EL (cell line): ENCODE measurements at regions not wholly inside any gene's neighbourhood (a gene's known extent, or its start where the extent isn't known, plus 50 kb on each side); places are given as distances from the start of the nearest gene placed in this dataset.

ENCODE experiments used
- DNase-seq: peaks from one replicate; pipeline ENCODE4 v3.0.0-alpha.2; 2016

- DNase-seq = no peak
Observed at GRCh38 chr14:83384253-83384652, 1850.6 kb upstream of the SEL1L start.

GRCh38 chr14:83395321-83395720 lies 1861.7 kb upstream of the SEL1L start:
- no peak for DNase-seq

- DNase-seq = no peak
Observed at GRCh38 chr14:83416476-83416875, 1882.8 kb upstream of the SEL1L start.

- no peak for DNase-seq
Observed at GRCh38 chr14:83419420-83419819, 1885.8 kb upstream of the SEL1L start.

- DNase-seq = no peak
Observed at GRCh38 chr14:83421711-83422110, 1888.1 kb upstream of the SEL1L start.

GRCh38 chr14:83425138-83425537 lies 1891.5 kb upstream of the SEL1L start:
- DNase-seq = peak; percentile 86

GRCh38 chr14:83425706-83426105 lies 1892.1 kb upstream of the SEL1L start:
- DNase-seq = peak; percentile 38

GRCh38 chr14:83433618-83434017 lies 1900.0 kb upstream of the SEL1L start:
- peak; percentile 24 for DNase-seq

GRCh38 chr14:83441801-83442200 lies 1908.1 kb upstream of the SEL1L start:
- DNase-seq = no peak

- DNase-seq = no peak
Observed at GRCh38 chr14:83455561-83455960, 1921.9 kb upstream of the SEL1L start.

GRCh38 chr14:83461521-83461920 lies 1927.9 kb upstream of the SEL1L start:
- DNase-seq = no peak

- DNase-seq = no peak
Observed at GRCh38 chr14:83462759-83463158, 1929.1 kb upstream of the SEL1L start.

GRCh38 chr14:83463500-83464098 lies 1929.9 kb upstream of the SEL1L start:
- DNase-seq = peak; percentile 74

GRCh38 chr14:83467811-83468210 lies 1934.2 kb upstream of the SEL1L start:
- peak; percentile 31 for DNase-seq

- peak; percentile 23 for DNase-seq
Observed at GRCh38 chr14:83470466-83470865, 1936.8 kb upstream of the SEL1L start.

- no peak for DNase-seq
Observed at GRCh38 chr14:83470959-83471695, 1937.5 kb upstream of the SEL1L start.

GRCh38 chr14:83473416-83474235 lies 1940.0 kb upstream of the SEL1L start:
- DNase-seq = peak; percentile 46

GRCh38 chr14:83478741-83479140 lies 1945.1 kb upstream of the SEL1L start:
- peak; percentile 43 for DNase-seq

GRCh38 chr14:83483063-83483462 lies 1949.4 kb upstream of the SEL1L start:
- DNase-seq = peak; percentile 40

- DNase-seq = peak; percentile 6
Observed at GRCh38 chr14:83485591-83485990, 1951.9 kb upstream of the SEL1L start.

- no peak for DNase-seq
Observed at GRCh38 chr14:83491091-83491490, 1957.4 kb upstream of the SEL1L start.

- DNase-seq = peak; percentile 70
Observed at GRCh38 chr14:83520837-83521236, 1987.2 kb upstream of the SEL1L start.

- DNase-seq = no peak
Observed at GRCh38 chr14:83529531-83529930, 1995.9 kb upstream of the SEL1L start.

- no peak for DNase-seq
Observed at GRCh38 chr14:83533734-83534133, 1996.2 kb upstream of the FLRT2 start.
